ENCODE measurements at regions not wholly inside any gene's neighbourhood (a gene's known extent, or its start where the extent isn't known, plus 50 kb on each side); places are given as distances from the start of the nearest gene placed in this dataset.
"Not testable (repeated sequence)": the region's sequence is repeated elsewhere in the genome, so short reads cannot be mapped to it uniquely, and the experiment has no call there.

- H3K36me3 Mint-ChIP-seq (ENCODE audit: low read depth), result peaks cover 3% of the 10 kb centered on the region
- peaks cover 19% of the 10 kb centered on the region for H3K9me3 Mint-ChIP-seq
- H3K27ac Mint-ChIP-seq (ENCODE audit: unreplicated experiment), result no peak overlapping the region
- no peak for TF ChIP-seq CTCF (conservative IDR thresholded peaks at IDR 0.05)
- H3K4me1 Mint-ChIP-seq, result peaks cover 5% of the 10 kb centered on the region
- no peak overlapping the region for H3K4me3 Mint-ChIP-seq
- DNase-seq (ENCODE audit: low read depth, low spot score), result no peak
- H3K27me3 Mint-ChIP-seq (ENCODE audit: low read depth), result no peaks in the 10 kb centered on the region
Observed at GRCh38 chr4:184907810-184908209, 82.0 kb upstream of the ACSL1 start.

- no peaks in the 10 kb centered on the region for H3K27me3 Mint-ChIP-seq (ENCODE audit: low read depth)
- H3K36me3 Mint-ChIP-seq (ENCODE audit: low read depth), result peaks cover 7% of the 10 kb centered on the region
- no peak for DNase-seq (ENCODE audit: low read depth, low spot score)
- H3K27ac Mint-ChIP-seq (ENCODE audit: unreplicated experiment), result no peak overlapping the region
- H3K4me3 Mint-ChIP-seq, result no peak overlapping the region
- peaks cover 22% of the 10 kb centered on the region for H3K9me3 Mint-ChIP-seq
- TF ChIP-seq CTCF (conservative IDR thresholded peaks at IDR 0.05), result no peak
- peaks cover 5% of the 10 kb centered on the region for H3K4me1 Mint-ChIP-seq
Observed at GRCh38 chr4:184911310-184911709, 85.5 kb upstream of the ACSL1 start.

GRCh38 chr4:184913356-184914143 lies 87.8 kb upstream of the ACSL1 start:
- Mint-ChIP-seq H3K27ac (ENCODE audit: unreplicated experiment) (no peak overlapping the region), H3K4me1 (no peaks in the 10 kb centered on the region), H3K4me3 (no peak overlapping the region), H3K27me3 (ENCODE audit: low read depth) (no peaks in the 10 kb centered on the region), H3K36me3 (ENCODE audit: low read depth) (peaks cover 7% of the 10 kb centered on the region), H3K9me3 (peaks cover 19% of the 10 kb centered on the region)
- TF ChIP-seq CTCF (conservative IDR thresholded peaks at IDR 0.05), result no peak
- no peak for DNase-seq (ENCODE audit: low read depth, low spot score)

GRCh38 chr4:184918799-184919198 lies 93.0 kb upstream of the ACSL1 start:
- not testable (repeated sequence) for H3K4me3 Mint-ChIP-seq; H3K27ac Mint-ChIP-seq (ENCODE audit: unreplicated experiment); H3K36me3 Mint-ChIP-seq (ENCODE audit: low read depth); H3K27me3 Mint-ChIP-seq (ENCODE audit: low read depth); DNase-seq (ENCODE audit: low read depth, low spot score); H3K4me1 Mint-ChIP-seq
- H3K9me3 Mint-ChIP-seq, result peaks cover 12% of the 10 kb centered on the region

GRCh38 chr4:184921456-184921855 lies 95.7 kb upstream of the ACSL1 start:
- TF ChIP-seq CTCF (conservative IDR thresholded peaks at IDR 0.05), result no peak
- no peaks in the 10 kb centered on the region for H3K4me1 Mint-ChIP-seq
- DNase-seq (ENCODE audit: low read depth, low spot score), result no peak
- H3K27ac Mint-ChIP-seq (ENCODE audit: unreplicated experiment), result no peak overlapping the region
- H3K4me3 Mint-ChIP-seq, result no peak overlapping the region
- H3K36me3 Mint-ChIP-seq (ENCODE audit: low read depth), result peaks cover 2% of the 10 kb centered on the region
- H3K9me3 Mint-ChIP-seq, result peaks cover 12% of the 10 kb centered on the region
- H3K27me3 Mint-ChIP-seq (ENCODE audit: low read depth), result no peaks in the 10 kb centered on the region

- Mint-ChIP-seq H3K4me1 (no peaks in the 10 kb centered on the region), H3K9me3 (peaks cover 15% of the 10 kb centered on the region)
- no peak for TF ChIP-seq CTCF (conservative IDR thresholded peaks at IDR 0.05)
Observed at GRCh38 chr4:184922301-184922700, 96.0 kb upstream of the HELT start.

More at GRCh38 chr4:184922301-184922700, 96.0 kb upstream of the HELT start:
- Mint-ChIP-seq H3K27ac (ENCODE audit: unreplicated experiment) (no peak overlapping the region), H3K36me3 (ENCODE audit: low read depth) (peaks cover 2% of the 10 kb centered on the region), H3K4me3 (no peak overlapping the region), H3K27me3 (ENCODE audit: low read depth) (no peaks in the 10 kb centered on the region)
- DNase-seq (ENCODE audit: low read depth, low spot score), result no peak
